CD4-positive, alpha-beta memory T cell (primary cell): ENCODE measurements at regions not wholly inside any gene's neighbourhood (a gene's known extent, or its start where the extent isn't known, plus 50 kb on each side); places are given as distances from the start of the nearest gene placed in this dataset.

ENCODE experiments used
- CTCF ChIA-PET: fragments of 350-600 bp; sonication (Branson Sonifier 250); formaldehyde crosslinking; loops from one replicate; lab custom pipeline; 2021; ENCODE audit warnings: inconsistent platforms; ENCODE audit not compliant: partially characterized antibody; lab: Charles Lee
- POLR2A ChIA-PET: fragments of 350-600 bp; sonication (Branson Sonifier 250); formaldehyde crosslinking; loops from one replicate; lab custom pipeline; 2021; ENCODE audit not compliant: partially characterized antibody; lab: Charles Lee
- DNase-seq, 5 donors: peaks; one replicate each; pipeline versions ENCODE4 v3.0.0 to v3.0.0-alpha.2; 2020 to 2022; ENCODE audit warnings: mixed read lengths in 1 of 5
- H3K27ac ChIP-seq: one replicate; pipeline ENCODE4 v1.7.0; 2013; ENCODE audit warnings: low read depth, low read length
- H3K27me3 ChIP-seq: 2 replicates; pipeline ENCODE4 v1.7.0; 2013; ENCODE audit warnings: mild to moderate bottlenecking, low read length, moderate library complexity; ENCODE audit not compliant: insufficient read depth
- H3K36me3 ChIP-seq: 2 replicates; pipeline ENCODE4 v1.7.0; 2013; ENCODE audit warnings: mild to moderate bottlenecking, low read length, moderate library complexity; ENCODE audit not compliant: insufficient read depth
- H3K4me1 ChIP-seq: 2 replicates; pipeline ENCODE4 v1.7.0; 2013; ENCODE audit warnings: mild to moderate bottlenecking, low read length, moderate library complexity; ENCODE audit not compliant: insufficient read depth
- H3K4me3 ChIP-seq, 2 donors: one replicate each; pipeline ENCODE4 v1.7.0; 2013; ENCODE audit warnings: low read length in 2 of 2, mild to moderate bottlenecking in 1 of 2
- H3K9me3 ChIP-seq, 2 donors: one replicate each; pipeline ENCODE4 v1.7.0; 2013; ENCODE audit warnings: low read length in 2 of 2, control low read depth in 1 of 2; ENCODE audit not compliant: control insufficient read depth in 1 of 2
- H3K27ac Mint-ChIP-seq, 7 donors: one replicate each; pipeline ENCODE4 v1.8.0; 2020 to 2021; ENCODE audit warnings: mixed read lengths in 7 of 7, mild to moderate bottlenecking in 6 of 7, inconsistent platforms in 3 of 7, moderate library complexity in 3 of 7
- H3K27me3 Mint-ChIP-seq, 2 donors: one replicate each; pipeline ENCODE4 v1.8.0; 2020 to 2021; ENCODE audit warnings: mixed read lengths in 2 of 2
- H3K36me3 Mint-ChIP-seq, 2 donors: one replicate each; pipeline ENCODE4 v1.8.0; 2020 to 2021; ENCODE audit warnings: mixed read lengths in 2 of 2, inconsistent platforms in 1 of 2, mild to moderate bottlenecking in 1 of 2
- H3K4me1 Mint-ChIP-seq, 4 donors: one replicate each; pipeline ENCODE4 v1.8.0; 2020 to 2021; ENCODE audit warnings: mixed read lengths in 4 of 4, mild to moderate bottlenecking in 1 of 4
- H3K4me3 Mint-ChIP-seq, 8 donors: one replicate each; pipeline ENCODE4 v1.8.0; 2020 to 2021; ENCODE audit warnings: mixed read lengths in 8 of 8, mild to moderate bottlenecking in 7 of 8, moderate library complexity in 6 of 8, inconsistent platforms in 3 of 8
- H3K9me3 Mint-ChIP-seq, 8 donors: one replicate each; pipeline ENCODE4 v1.8.0; 2020 to 2021; ENCODE audit warnings: mixed read lengths in 8 of 8, mild to moderate bottlenecking in 5 of 8, inconsistent platforms in 3 of 8, moderate library complexity in 1 of 8
- intact Hi-C: fragments of 100-400 bp; cut with micrococcal nuclease; formaldehyde crosslinking; loops from one replicate; pipeline ENCODE4 v1.15.1; 2023

GRCh38 chr20:51076786-51077685, 54.1 kb upstream of the KCNG1 start:
- Mint-ChIP-seq H3K36me3 (no peaks in the 10 kb centered on the region), H3K4me1 (no peaks in the 10 kb centered on the region), H3K27me3 (peaks cover 29 to 41% of the 10 kb centered on the region in 2 donors), H3K9me3 (peaks cover 0 to 7% (median 3%) of the 10 kb centered on the region in 8 donors), H3K4me3 (no peak overlapping the region), H3K27ac (no peak overlapping the region)
- H3K36me3 ChIP-seq: no peaks in the 10 kb centered on the region
- no peaks in the 10 kb centered on the region for H3K4me1 ChIP-seq
- no peaks in the 10 kb centered on the region for H3K9me3 ChIP-seq
- H3K27ac ChIP-seq: no peak overlapping the region
- no peak overlapping the region for H3K4me3 ChIP-seq
- CTCF ChIA-PET: no interaction called here
- intact Hi-C loops: no loop called here
- H3K27me3 ChIP-seq: peaks cover 5% of the 10 kb centered on the region
- DNase-seq: no peak
- POLR2A ChIA-PET: no interaction called here

DNA sequence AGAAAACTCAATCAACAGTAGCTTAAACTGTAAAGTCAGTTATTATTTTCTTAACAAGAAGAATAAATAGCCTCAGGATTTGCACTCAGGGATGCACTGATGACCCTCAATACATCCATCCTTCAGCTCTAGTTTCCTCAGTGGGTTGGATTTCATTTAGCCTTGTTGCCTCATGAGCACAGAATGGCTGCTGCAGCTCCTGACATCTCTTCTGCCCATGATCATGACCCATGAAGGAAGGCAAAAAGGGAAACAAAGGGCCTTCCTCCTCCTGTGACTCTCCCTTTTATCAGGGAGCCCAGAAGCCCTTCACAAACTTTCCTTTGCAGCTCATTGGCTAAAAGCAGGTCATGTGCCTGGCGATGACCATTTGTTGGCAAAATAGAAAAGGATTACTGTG, 51.2 kb upstream of the KCNG1 start:
- H3K9me3 Mint-ChIP-seq: peaks cover 0 to 7% (median 3%) of the 10 kb centered on the region in 8 donors
- ChIA-PET CTCF (no interaction called here), POLR2A (no interaction called here)
- no peak overlapping the region for H3K27ac Mint-ChIP-seq
- Histone ChIP-seq H3K4me1 (no peaks in the 10 kb centered on the region), H3K4me3 (no peak overlapping the region), H3K36me3 (no peaks in the 10 kb centered on the region), H3K9me3 (no peaks in the 10 kb centered on the region), H3K27me3 (peaks cover 5% of the 10 kb centered on the region), H3K27ac (no peak overlapping the region)
- H3K4me3 Mint-ChIP-seq: no peak overlapping the region
- H3K36me3 Mint-ChIP-seq: no peaks in the 10 kb centered on the region
- H3K4me1 Mint-ChIP-seq: no peaks in the 10 kb centered on the region
- intact Hi-C loops: no loop called here
- no peak for DNase-seq
- H3K27me3 Mint-ChIP-seq: peaks cover 32 to 43% of the 10 kb centered on the region in 2 donors
